CD4-positive, alpha-beta T cell (primary cell): ENCODE measurements at regions not wholly inside any gene's neighbourhood (a gene's known extent, or its start where the extent isn't known, plus 50 kb on each side); places are given as distances from the start of the nearest gene placed in this dataset.

Source experiments
- ATAC-seq: fragments of 200-7000 bp; cut with Tn5 transposase; one replicate; pipeline ENCODE4 v1.10.0; 2022; ENCODE audit warnings: mild to moderate bottlenecking; ENCODE audit not compliant: poor library complexity
- CTCF ChIA-PET: fragments of 350-600 bp; sonication (Branson Sonifier 250); formaldehyde crosslinking; loops from one replicate; lab custom pipeline; 2021; ENCODE audit warnings: antibody characterized with exemption, inconsistent platforms; lab: Charles Lee
- POLR2A ChIA-PET: fragments of 350-600 bp; sonication (Branson Sonifier 250); formaldehyde crosslinking; loops from one replicate; lab custom pipeline; 2021; ENCODE audit warnings: antibody characterized with exemption, inconsistent platforms; lab: Charles Lee
- DNase-seq, 14 experiments: peaks; one replicate each; pipeline ENCODE4 v3.0.0-alpha.2; 2013 to 2020; ENCODE audit warnings: mixed read lengths in 2 of 14
- H3K27ac ChIP-seq, 2 donors: one replicate each; pipeline versions ENCODE4 v1.5.1 to v1.7.0; 2013; ENCODE audit warnings: low read length in 2 of 2, low read depth in 1 of 2, mild to moderate bottlenecking in 1 of 2
- H3K27me3 ChIP-seq, 2 experiments: 1 replicate in 1 of 2; 2 replicates in 1 of 2; pipeline versions ENCODE4 v1.6.1 to v1.7.0; 2013; ENCODE audit warnings: low read length in 2 of 2, control low read depth in 1 of 2, mild to moderate bottlenecking in 1 of 2, moderate library complexity in 1 of 2; ENCODE audit not compliant: insufficient read depth in 2 of 2, control insufficient read depth in 1 of 2
- H3K36me3 ChIP-seq: one replicate; pipeline ENCODE4 v1.6.1; 2013; ENCODE audit warnings: low read length, control low read depth; ENCODE audit not compliant: insufficient read depth
- H3K4me1 ChIP-seq: one replicate; pipeline ENCODE4 v1.6.1; 2013; ENCODE audit warnings: low read length, control low read depth; ENCODE audit not compliant: insufficient read depth
- H3K4me3 ChIP-seq: one replicate; pipeline ENCODE4 v1.5.1; 2013; ENCODE audit warnings: mild to moderate bottlenecking, low read length, moderate library complexity
- H3K9me3 ChIP-seq, 2 experiments: 1 replicate in 1 of 2; 2 replicates in 1 of 2; pipeline versions ENCODE4 v1.6.1 to v1.7.0; 2013; ENCODE audit warnings: low read length in 2 of 2, mild to moderate bottlenecking in 2 of 2, control low read depth in 1 of 2, moderate library complexity in 1 of 2; ENCODE audit not compliant: control insufficient read depth in 1 of 2, insufficient read depth in 1 of 2
- H3K27ac Mint-ChIP-seq: one replicate; pipeline ENCODE4 v1.8.0; 2020; ENCODE audit warnings: mixed read lengths
- H3K27me3 Mint-ChIP-seq: one replicate; pipeline ENCODE4 v1.8.0; 2021; ENCODE audit warnings: mixed read lengths
- H3K36me3 Mint-ChIP-seq: one replicate; pipeline ENCODE4 v1.8.0; 2021; ENCODE audit warnings: low read depth, mixed read lengths
- H3K4me1 Mint-ChIP-seq: one replicate; pipeline ENCODE4 v1.8.0; 2021; ENCODE audit warnings: low read depth, mixed read lengths
- H3K4me3 Mint-ChIP-seq: one replicate; pipeline ENCODE4 v1.8.0; 2020; ENCODE audit warnings: mild to moderate bottlenecking, mixed read lengths
- H3K9me3 Mint-ChIP-seq: one replicate; pipeline ENCODE4 v1.8.0; 2020; ENCODE audit warnings: mixed read lengths
- intact Hi-C, 2 experiments: fragments of 100-400 bp; cut with DNase I in 1 of 2; cut with micrococcal nuclease in 1 of 2; formaldehyde crosslinking; loops; one replicate each; pipeline versions ENCODE4 v1.15.1 to v1.9.0; 2023 to 2025; cut with DNase I, micrococcal nuclease
- TF ChIP-seq, protein P1 (sequence below): fragments of 200-600 bp; IDR thresholded peaks from one replicate; pipeline ENCODE4 v1.8.0; 2022; ENCODE audit warnings: antibody characterized with exemption, mild to moderate bottlenecking

DNA sequence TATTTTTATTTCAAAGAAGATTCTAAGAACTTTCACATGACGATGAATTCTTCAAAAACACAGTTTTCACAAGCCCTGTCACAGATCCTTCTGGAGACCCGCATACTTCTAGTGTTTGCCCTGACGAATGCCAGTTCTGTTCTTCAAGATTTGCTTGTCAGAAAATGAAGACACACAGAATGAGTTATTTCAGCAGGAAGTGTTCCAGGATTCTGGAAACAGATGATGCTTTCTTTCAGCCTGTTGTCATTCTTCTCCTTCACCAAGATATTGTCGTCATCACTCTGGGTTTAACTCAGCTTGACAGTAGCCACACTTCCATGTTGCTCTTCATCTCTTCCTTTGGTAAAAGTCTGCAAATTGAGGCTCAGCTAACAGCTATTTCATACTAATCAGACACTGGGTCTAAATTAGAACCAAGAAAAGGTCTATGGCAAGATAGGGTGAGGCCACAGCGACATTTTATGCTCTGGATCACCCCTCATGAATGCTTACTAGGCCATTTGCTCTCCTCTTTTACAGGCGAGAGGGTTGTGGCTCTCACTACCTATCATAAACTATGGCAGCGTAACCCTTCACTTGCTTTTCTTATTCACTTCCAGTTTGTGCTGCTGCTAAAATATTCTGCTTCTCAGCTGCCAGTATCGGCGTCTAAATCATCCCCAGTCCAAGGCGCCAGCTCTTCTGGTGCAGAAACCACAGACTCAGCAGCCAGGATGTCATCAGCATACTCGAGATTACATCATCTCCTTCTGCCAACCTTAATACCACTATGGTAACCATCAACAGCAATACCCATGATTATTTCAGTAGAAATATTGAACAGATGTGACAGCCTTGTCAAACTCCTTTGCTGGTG, 159.6 kb upstream of the TBCA start:
- H3K27me3 Mint-ChIP-seq = peaks cover 15% of the 10 kb centered on the region
- H3K36me3 Mint-ChIP-seq = no peaks in the 10 kb centered on the region
- peaks cover 10% of the 10 kb centered on the region for H3K4me1 Mint-ChIP-seq
- H3K27ac Mint-ChIP-seq = peak overlapping the region; percentile 8
- no peak overlapping the region for H3K4me3 Mint-ChIP-seq
- Histone ChIP-seq H3K27me3 (peaks cover 0 to 5% of the 10 kb centered on the region in 2 experiments), H3K9me3 (no peaks in the 10 kb centered on the region), H3K4me3 (no peak overlapping the region), H3K4me1 (peaks cover 9% of the 10 kb centered on the region), H3K36me3 (no peaks in the 10 kb centered on the region), H3K27ac (no peak overlapping the region)
- ATAC-seq = peak; percentile 94
- TF ChIP-seq, protein P1, sequence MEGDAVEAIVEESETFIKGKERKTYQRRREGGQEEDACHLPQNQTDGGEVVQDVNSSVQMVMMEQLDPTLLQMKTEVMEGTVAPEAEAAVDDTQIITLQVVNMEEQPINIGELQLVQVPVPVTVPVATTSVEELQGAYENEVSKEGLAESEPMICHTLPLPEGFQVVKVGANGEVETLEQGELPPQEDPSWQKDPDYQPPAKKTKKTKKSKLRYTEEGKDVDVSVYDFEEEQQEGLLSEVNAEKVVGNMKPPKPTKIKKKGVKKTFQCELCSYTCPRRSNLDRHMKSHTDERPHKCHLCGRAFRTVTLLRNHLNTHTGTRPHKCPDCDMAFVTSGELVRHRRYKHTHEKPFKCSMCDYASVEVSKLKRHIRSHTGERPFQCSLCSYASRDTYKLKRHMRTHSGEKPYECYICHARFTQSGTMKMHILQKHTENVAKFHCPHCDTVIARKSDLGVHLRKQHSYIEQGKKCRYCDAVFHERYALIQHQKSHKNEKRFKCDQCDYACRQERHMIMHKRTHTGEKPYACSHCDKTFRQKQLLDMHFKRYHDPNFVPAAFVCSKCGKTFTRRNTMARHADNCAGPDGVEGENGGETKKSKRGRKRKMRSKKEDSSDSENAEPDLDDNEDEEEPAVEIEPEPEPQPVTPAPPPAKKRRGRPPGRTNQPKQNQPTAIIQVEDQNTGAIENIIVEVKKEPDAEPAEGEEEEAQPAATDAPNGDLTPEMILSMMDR = no peak
- CTCF ChIA-PET = no interaction called here
- DNase-seq = peak in 6 of 14 experiments; percentile 10 to 53 (median 34)
- POLR2A ChIA-PET = no interaction called here
- no peaks in the 10 kb centered on the region for H3K9me3 Mint-ChIP-seq
- intact Hi-C loops = no loop called here

DNA sequence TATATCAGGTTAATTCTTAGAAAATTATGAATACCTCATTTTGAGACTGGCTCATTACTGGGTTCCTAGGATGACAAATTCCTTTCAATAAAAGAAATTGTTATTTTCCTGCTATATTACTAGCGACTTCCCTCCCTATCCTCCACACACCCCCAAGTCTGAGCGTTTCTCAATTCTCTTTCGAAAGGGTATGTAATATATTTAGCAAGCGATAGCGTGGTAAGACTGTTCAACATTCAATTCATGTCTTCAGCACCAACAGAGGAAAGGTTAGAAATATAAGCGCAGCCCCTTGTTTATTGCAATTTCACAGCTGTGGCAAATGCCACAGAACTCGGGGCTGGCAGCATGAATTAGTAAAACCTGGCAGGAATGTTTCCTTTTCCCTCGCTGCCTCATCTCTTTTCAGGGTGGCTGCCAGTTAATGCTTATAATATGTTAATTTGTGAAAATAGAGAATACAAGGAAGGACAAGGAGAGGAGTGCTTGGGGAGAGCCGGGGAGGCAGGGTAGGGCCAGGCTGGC, 152.7 kb upstream of the TBCA start:
- H3K4me3 ChIP-seq = no peak overlapping the region
- Mint-ChIP-seq H3K27me3 (no peaks in the 10 kb centered on the region), H3K4me3 (no peak overlapping the region), H3K36me3 (no peaks in the 10 kb centered on the region), H3K4me1 (peaks cover 15% of the 10 kb centered on the region), H3K9me3 (peaks cover 6% of the 10 kb centered on the region), H3K27ac (no peak overlapping the region)
- no peaks in the 10 kb centered on the region for H3K27me3 ChIP-seq
- POLR2A ChIA-PET = no interaction called here
- no peak for DNase-seq
- CTCF ChIA-PET = no interaction called here
- H3K9me3 ChIP-seq = no peaks in the 10 kb centered on the region
- TF ChIP-seq, protein P1 = no peak
- intact Hi-C loops = no loop called here
- ATAC-seq = no peak
- H3K36me3 ChIP-seq = no peaks in the 10 kb centered on the region
- H3K27ac ChIP-seq = no peak overlapping the region
- no peaks in the 10 kb centered on the region for H3K4me1 ChIP-seq

DNA sequence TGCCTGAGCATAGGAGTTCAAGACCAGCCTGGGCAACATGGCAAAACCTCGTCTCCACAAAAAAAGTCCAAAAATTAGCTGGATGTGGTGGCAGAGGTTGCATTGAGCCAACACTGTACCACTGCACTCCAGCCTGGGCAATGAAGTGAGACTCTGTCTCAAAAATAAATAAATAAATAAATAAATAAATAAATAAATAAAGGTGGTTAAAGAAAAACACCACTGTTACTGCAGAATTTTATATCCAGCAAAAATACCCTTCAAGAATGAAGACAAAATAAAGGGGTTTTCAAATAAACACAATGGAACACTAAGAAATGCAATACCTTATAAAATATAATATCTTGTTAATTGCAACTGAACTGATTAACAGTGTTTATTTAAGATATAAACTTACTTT, 150.2 kb upstream of the TBCA start:
- intact Hi-C loops = no loop called here
- Histone ChIP-seq H3K27ac (no peak overlapping the region), H3K4me3 (no peak overlapping the region), H3K9me3 (no peaks in the 10 kb centered on the region), H3K27me3 (no peaks in the 10 kb centered on the region), H3K4me1 (no peaks in the 10 kb centered on the region), H3K36me3 (no peaks in the 10 kb centered on the region)
- TF ChIP-seq, protein P1 = no peak
- DNase-seq (no peak), ATAC-seq (no peak)
- Mint-ChIP-seq H3K4me3 (no peak overlapping the region), H3K9me3 (peaks cover 6% of the 10 kb centered on the region), H3K27me3 (no peaks in the 10 kb centered on the region), H3K36me3 (no peaks in the 10 kb centered on the region), H3K4me1 (peaks cover 15% of the 10 kb centered on the region), H3K27ac (no peak overlapping the region)
- CTCF ChIA-PET = no interaction called here
- POLR2A ChIA-PET = interaction anchor here (1.1 kb wide), 1 partner anchor 11 kb away, joined by 3 read pairs; no protein-coding TSS in a partner anchor
